ENCODE measurements at regions not wholly inside any gene's neighbourhood (a gene's known extent, or its start where the extent isn't known, plus 50 kb on each side); places are given as distances from the start of the nearest gene placed in this dataset.

GRCh38 chr2:191580581-191580980 lies 97.4 kb upstream of the NABP1 start:
- Histone ChIP-seq H3K9me3 (replicated peaks; ENCODE audit: control insufficient read depth, insufficient read depth, low read length) (no peaks in the 10 kb centered on the region), H3K4me1 (ENCODE audit: control insufficient read depth, extremely low read depth, insufficient read depth, low read length) (no peaks in the 10 kb centered on the region), H2AFZ (ENCODE audit: low read depth, low read length) (no peak overlapping the region), H3K4me3 (replicated peaks in 1 of 3; ENCODE audit: insufficient read depth in 1 of 3, low read depth in 1 of 3, low read length in 3 of 3) (no peak overlapping the region), H3K27ac (ENCODE audit: insufficient read depth, low read depth, low read length) (no peak overlapping the region), H3K9me1 (replicated peaks; ENCODE audit: control insufficient read depth, extremely low read depth, insufficient read depth, low read length) (no peaks in the 10 kb centered on the region), H3K9ac (replicated peaks; ENCODE audit: extremely low read depth, insufficient read depth, low read length) (no peak overlapping the region), H4K20me1 (replicated peaks; ENCODE audit: control insufficient read depth, extremely low read depth, insufficient read depth, low read length) (no peaks in the 10 kb centered on the region), H3K36me3 (ENCODE audit: control insufficient read depth in 2 of 2, extremely low read depth in 1 of 2, insufficient read depth in 2 of 2, low read length in 2 of 2) (no peaks in the 10 kb centered on the region), H3K79me2 (ENCODE audit: control insufficient read depth, insufficient read depth, low read length) (no peaks in the 10 kb centered on the region), H3K27me3 (ENCODE audit: control insufficient read depth in 2 of 2, insufficient read depth in 2 of 2, low read length in 2 of 2) (no peaks in the 10 kb centered on the region), H3K4me2 (ENCODE audit: insufficient read depth, low read length) (no peak overlapping the region)
- dilution Hi-C loops (cut with MboI; ENCODE audit: extremely low pct_ligation_motif_present, low sequenced_read_pairs) (no loop called here), intact Hi-C loops (cut with micrococcal nuclease) (no loop called here)
- FAIRE-seq (no peak), DNase-seq (ENCODE audit: low read depth, low spot score) (no peak)
- no TSS peak for BruUV-seq (replicated peaks)
- TF ChIP-seq MAX (IDR thresholded peaks at IDR 0.05; ENCODE audit: insufficient read depth, insufficient read length) (no peak), POLR2AphosphoS5 (IDR thresholded peaks at IDR 0.05; ENCODE audit: insufficient read depth, low read depth, low read length) (no peak), FOS (IDR thresholded peaks at IDR 0.05; ENCODE audit: borderline replicate concordance, insufficient read depth, low read length) (no peak), GATA2 (IDR thresholded peaks at IDR 0.05; ENCODE audit: insufficient read depth, insufficient read length, low read depth, low read length) (no peak), MYC (IDR thresholded peaks at IDR 0.05; ENCODE audit: low read depth, low read length) (no peak), POLR2A (IDR thresholded peaks at IDR 0.05; ENCODE audit: low read depth, low read length) (no peak)
- TF ChIP-seq, protein P1, sequence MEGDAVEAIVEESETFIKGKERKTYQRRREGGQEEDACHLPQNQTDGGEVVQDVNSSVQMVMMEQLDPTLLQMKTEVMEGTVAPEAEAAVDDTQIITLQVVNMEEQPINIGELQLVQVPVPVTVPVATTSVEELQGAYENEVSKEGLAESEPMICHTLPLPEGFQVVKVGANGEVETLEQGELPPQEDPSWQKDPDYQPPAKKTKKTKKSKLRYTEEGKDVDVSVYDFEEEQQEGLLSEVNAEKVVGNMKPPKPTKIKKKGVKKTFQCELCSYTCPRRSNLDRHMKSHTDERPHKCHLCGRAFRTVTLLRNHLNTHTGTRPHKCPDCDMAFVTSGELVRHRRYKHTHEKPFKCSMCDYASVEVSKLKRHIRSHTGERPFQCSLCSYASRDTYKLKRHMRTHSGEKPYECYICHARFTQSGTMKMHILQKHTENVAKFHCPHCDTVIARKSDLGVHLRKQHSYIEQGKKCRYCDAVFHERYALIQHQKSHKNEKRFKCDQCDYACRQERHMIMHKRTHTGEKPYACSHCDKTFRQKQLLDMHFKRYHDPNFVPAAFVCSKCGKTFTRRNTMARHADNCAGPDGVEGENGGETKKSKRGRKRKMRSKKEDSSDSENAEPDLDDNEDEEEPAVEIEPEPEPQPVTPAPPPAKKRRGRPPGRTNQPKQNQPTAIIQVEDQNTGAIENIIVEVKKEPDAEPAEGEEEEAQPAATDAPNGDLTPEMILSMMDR (IDR thresholded peaks at IDR 0.05; ENCODE audit: extremely low read depth in 1 of 2, insufficient read depth in 1 of 2, low read depth in 1 of 2, low read length in 2 of 2): no peak
- CTCF ChIA-PET: no interaction called here
- POLR2A ChIA-PET: no interaction called here

DNA sequence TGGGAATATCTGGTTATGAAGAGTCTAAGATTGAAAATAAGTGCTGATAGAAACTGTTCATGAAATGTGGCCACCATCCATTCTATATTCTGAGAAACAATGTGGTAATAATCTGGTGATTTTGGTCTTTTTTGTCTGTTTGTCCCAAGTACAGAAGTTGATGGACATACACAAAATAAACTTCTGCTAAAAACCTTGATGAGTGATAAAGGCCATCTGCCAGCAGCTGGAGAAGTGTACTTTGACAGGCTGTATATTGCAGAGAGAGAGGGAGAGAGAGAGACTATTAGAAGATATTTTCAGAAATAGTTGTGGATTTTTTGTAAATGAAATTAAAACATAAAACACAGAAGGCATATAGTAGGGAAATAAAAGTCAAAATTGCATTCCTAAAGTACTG lies 96.9 kb upstream of the NABP1 start:
- Histone ChIP-seq H3K9me3 (replicated peaks; ENCODE audit: control insufficient read depth, insufficient read depth, low read length) (no peaks in the 10 kb centered on the region), H3K4me2 (ENCODE audit: insufficient read depth, low read length) (no peak overlapping the region), H3K4me1 (ENCODE audit: control insufficient read depth, extremely low read depth, insufficient read depth, low read length) (no peaks in the 10 kb centered on the region), H2AFZ (ENCODE audit: low read depth, low read length) (no peak overlapping the region), H3K4me3 (replicated peaks in 1 of 3; ENCODE audit: insufficient read depth in 1 of 3, low read depth in 1 of 3, low read length in 3 of 3) (no peak overlapping the region), H3K79me2 (ENCODE audit: control insufficient read depth, insufficient read depth, low read length) (no peaks in the 10 kb centered on the region), H3K9me1 (replicated peaks; ENCODE audit: control insufficient read depth, extremely low read depth, insufficient read depth, low read length) (no peaks in the 10 kb centered on the region), H3K27me3 (ENCODE audit: control insufficient read depth in 2 of 2, insufficient read depth in 2 of 2, low read length in 2 of 2) (no peaks in the 10 kb centered on the region), H3K9ac (replicated peaks; ENCODE audit: extremely low read depth, insufficient read depth, low read length) (no peak overlapping the region), H3K36me3 (ENCODE audit: control insufficient read depth in 2 of 2, extremely low read depth in 1 of 2, insufficient read depth in 2 of 2, low read length in 2 of 2) (no peaks in the 10 kb centered on the region), H3K27ac (ENCODE audit: insufficient read depth, low read depth, low read length) (no peak overlapping the region), H4K20me1 (replicated peaks; ENCODE audit: control insufficient read depth, extremely low read depth, insufficient read depth, low read length) (no peaks in the 10 kb centered on the region)
- no peak for TF ChIP-seq JUN (IDR thresholded peaks at IDR 0.05; ENCODE audit: borderline replicate concordance, insufficient read depth, insufficient read length, low read depth)
- no peak for TF ChIP-seq EZH2 (IDR thresholded peaks at IDR 0.05; ENCODE audit: borderline replicate concordance, low read depth, low read length, severe bottlenecking)
- dilution Hi-C loops (cut with MboI; ENCODE audit: extremely low pct_ligation_motif_present, low sequenced_read_pairs): no loop called here
- ChIA-PET POLR2A (no interaction called here), CTCF (no interaction called here)
- FAIRE-seq (no peak), DNase-seq (ENCODE audit: low read depth, low spot score) (no peak)
- no TSS peak for BruUV-seq (replicated peaks)
- intact Hi-C loops (cut with micrococcal nuclease): no loop called here

Measured in endothelial cell of umbilical vein (primary cell).